DMS53 (cell line): ENCODE measurements at regions not wholly inside any gene's neighbourhood (a gene's known extent, or its start where the extent isn't known, plus 50 kb on each side); places are given as distances from the start of the nearest gene placed in this dataset.
"Not testable (repeated sequence)": the region's sequence is repeated elsewhere in the genome, so short reads cannot be mapped to it uniquely, and the experiment has no call there.

Experiments
- DNase-seq: peaks from one replicate; lab custom pipeline; 2025; lab: John Stamatoyannopoulos, UW

GRCh38 chrX:71822314-71822713 is 59.2 kb downstream of the CXorf49B start:
- DNase-seq: not testable (repeated sequence)

DNA sequence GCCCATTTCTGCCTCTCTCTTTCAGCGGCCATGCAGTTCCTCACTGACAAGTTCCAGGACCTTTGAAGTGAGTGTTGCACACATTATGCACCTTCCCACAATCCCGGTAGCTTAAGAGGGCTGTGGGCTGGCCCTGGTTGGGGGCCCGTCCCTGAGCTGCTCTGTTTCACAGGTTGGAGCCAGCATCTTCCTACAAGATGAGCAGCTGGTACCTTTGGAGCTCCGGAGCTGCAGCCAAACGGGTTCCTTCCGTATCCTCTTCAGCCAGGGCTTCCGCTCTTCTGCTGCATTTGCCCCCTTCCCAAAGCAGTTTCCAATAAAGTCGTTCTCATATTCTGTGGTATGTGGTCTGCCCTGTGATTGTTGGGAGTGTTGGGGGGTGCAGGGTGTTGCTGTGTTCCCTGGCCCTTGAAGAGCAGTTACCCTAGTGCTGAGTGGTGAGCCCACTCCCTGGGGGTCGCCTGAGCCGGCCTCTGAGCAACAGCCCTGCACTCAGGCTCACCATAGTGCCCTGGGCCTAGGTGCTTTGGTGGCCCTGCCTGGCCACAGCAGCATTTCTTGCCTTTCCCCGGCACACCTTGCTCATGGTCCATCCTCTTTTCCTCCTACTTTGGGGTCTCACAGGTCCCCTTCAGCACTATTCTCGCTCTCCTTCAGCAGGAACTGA is 60.4 kb downstream of the CXorf49B start:
- no peak for DNase-seq

DNA sequence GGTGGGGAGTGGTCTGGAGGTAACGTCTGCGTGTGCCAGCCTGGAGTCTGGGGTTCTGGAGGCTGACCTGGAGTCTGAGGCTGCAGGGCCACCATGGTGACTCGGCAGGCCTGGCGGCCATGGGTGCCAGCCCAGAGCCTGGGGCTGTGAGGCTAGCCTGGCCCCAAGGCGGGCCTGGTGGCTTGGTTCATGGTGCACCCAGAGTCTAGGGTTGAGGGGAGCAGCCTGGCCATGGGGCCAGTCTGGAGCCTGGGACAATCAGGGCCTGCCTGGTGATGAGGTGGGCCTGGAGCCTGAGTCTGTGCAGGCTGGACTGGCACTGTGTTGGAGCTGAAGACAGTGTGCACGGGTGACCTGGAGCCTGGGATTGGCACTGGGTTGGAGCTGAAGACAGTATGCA is 64.9 kb downstream of the CXorf49B start:
- no peak for DNase-seq

GRCh38 chrX:71838092-71838491 is 72.6 kb upstream of the NHSL2 start:
- not testable (repeated sequence) for DNase-seq

DNA sequence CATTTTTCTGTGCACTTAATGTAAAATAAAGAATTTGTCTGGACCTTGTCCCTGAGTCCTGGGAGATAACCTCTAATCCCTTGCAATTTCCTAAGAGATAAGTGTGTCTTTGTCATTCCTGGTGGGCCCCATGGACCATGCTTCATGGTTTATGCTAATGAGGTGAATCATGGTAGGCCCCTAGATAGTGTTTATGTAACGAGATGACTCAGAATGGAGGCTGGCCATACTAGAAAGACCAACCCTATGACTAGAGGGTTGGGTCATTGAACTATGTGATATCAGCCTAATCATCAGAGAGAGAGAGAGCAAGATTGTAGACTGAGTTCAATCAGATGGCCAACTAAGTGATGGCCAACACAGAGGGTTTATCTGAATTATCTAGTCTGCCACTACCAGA is 64.2 kb upstream of the NHSL2 start:
- DNase-seq: no peak

DNA sequence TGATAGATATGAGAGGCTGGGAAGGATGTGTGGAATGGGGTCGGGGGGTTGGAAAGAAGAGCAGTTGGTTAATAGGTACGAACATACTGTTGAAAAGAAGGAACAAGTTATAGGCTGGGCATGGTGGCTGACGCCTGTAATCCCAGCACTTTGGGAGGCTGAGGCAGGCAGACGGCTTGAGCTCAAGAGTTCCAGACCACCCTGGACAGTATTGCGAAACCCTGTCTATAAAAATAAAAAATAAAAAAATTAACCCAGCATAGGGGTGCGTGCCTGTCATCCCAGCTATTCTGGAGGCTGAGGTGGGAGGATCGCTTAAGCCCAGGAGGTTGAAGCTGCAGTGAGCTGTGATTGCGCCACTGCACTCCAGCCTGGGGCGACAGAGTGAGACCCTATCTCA is 58.5 kb upstream of the NHSL2 start:
- no peak for DNase-seq

DNA sequence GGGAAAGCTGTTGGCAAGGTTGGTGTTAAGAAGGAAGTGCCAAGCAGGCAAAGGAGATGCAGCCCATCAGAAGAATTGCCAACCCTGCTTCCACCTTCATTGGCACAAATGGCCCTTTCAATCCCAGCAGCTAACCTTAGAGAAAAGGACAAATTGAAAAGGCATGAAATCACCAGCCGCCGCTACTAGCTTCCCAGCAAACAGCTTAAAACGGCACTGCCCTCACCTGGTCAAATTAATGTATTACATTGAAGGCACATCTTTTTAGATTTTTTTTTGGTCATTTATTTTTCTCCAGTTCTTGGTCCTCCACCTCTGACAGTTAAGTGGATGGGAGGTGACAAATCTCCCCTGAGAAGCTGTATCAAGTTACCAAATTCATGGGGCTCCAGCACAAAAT is 51.0 kb upstream of the NHSL2 start:
- peak; percentile 74 for DNase-seq
